ENCODE measurements at regions not wholly inside any gene's neighbourhood (a gene's known extent, or its start where the extent isn't known, plus 50 kb on each side); places are given as distances from the start of the nearest gene placed in this dataset.

GRCh38 chr7:118572604-118573003 is 348.1 kb downstream of the ANKRD7 start:
- DNase-seq = no peak

GRCh38 chr7:118573085-118573484 is 348.6 kb downstream of the ANKRD7 start:
- DNase-seq = peak in 28 of 56 donors; percentile 0 to 34 (median 5)

GRCh38 chr7:118575393-118575948 is 351.0 kb downstream of the ANKRD7 start:
- no peak for DNase-seq

GRCh38 chr7:118580743-118581382 is 356.4 kb downstream of the ANKRD7 start:
- DNase-seq = no peak

- DNase-seq = no peak
Measured at GRCh38 chr7:118583641-118584040, 359.1 kb downstream of the ANKRD7 start.

- no peak for DNase-seq
Measured at GRCh38 chr7:118586248-118586647, 361.7 kb downstream of the ANKRD7 start.

GRCh38 chr7:118590107-118590506 is 365.6 kb downstream of the ANKRD7 start:
- no peak for DNase-seq

GRCh38 chr7:118602090-118602489 is 377.6 kb downstream of the ANKRD7 start:
- no peak for DNase-seq

GRCh38 chr7:118606602-118607001 is 382.1 kb downstream of the ANKRD7 start:
- DNase-seq = no peak

- DNase-seq = no peak
Measured at GRCh38 chr7:118609207-118609606, 384.7 kb downstream of the ANKRD7 start.

- no peak for DNase-seq
Measured at GRCh38 chr7:118615681-118616080, 391.2 kb downstream of the ANKRD7 start.

- no peak for DNase-seq
Measured at GRCh38 chr7:118621810-118622360, 397.4 kb downstream of the ANKRD7 start.

- no peak for DNase-seq
Measured at GRCh38 chr7:118626739-118627138, 402.2 kb downstream of the ANKRD7 start.

GRCh38 chr7:118627467-118627866 is 403.0 kb downstream of the ANKRD7 start:
- DNase-seq = no peak

GRCh38 chr7:118629898-118630438 is 405.5 kb downstream of the ANKRD7 start:
- DNase-seq = no peak

GRCh38 chr7:118642396-118642795 is 417.9 kb downstream of the ANKRD7 start:
- no peak for DNase-seq

- DNase-seq = no peak
Measured at GRCh38 chr7:118644346-118644745, 419.8 kb downstream of the ANKRD7 start.

GRCh38 chr7:118648002-118648401 is 423.5 kb downstream of the ANKRD7 start:
- DNase-seq = no peak

GRCh38 chr7:118657391-118658005 is 433.0 kb downstream of the ANKRD7 start:
- DNase-seq = no peak

GRCh38 chr7:118662266-118662665 is 437.8 kb downstream of the ANKRD7 start:
- no peak for DNase-seq

- DNase-seq = no peak
Measured at GRCh38 chr7:118664498-118664897, 440.0 kb downstream of the ANKRD7 start.

- no peak for DNase-seq
Measured at GRCh38 chr7:118671149-118671548, 446.6 kb downstream of the ANKRD7 start.

Measured in amygdala (tissue), 56 donors.